Activated CD8-positive, alpha-beta memory T cell treated with anti-CD3 and anti-CD28 coated beads, Interleukin-2, amount 10 ng/mL, durations not matched to agents 7 days and 5 days (primary cell): ENCODE measurements at regions not wholly inside any gene's neighbourhood (a gene's known extent, or its start where the extent isn't known, plus 50 kb on each side); places are given as distances from the start of the nearest gene placed in this dataset.

Source experiments
- ATAC-seq: fragments of 150-1000 bp; cut with Tn5 transposase; one replicate; pipeline ENCODE4 v1.10.0; 2021; ENCODE audit warnings: moderate library complexity
- CTCF ChIA-PET: fragments of 350-600 bp; sonication (Branson Sonifier 250); formaldehyde crosslinking; loops from one replicate; lab custom pipeline; 2021; ENCODE audit warnings: antibody characterized with exemption; lab: Charles Lee
- DNase-seq: peaks from one replicate; pipeline ENCODE4 v3.0.0-alpha.2; 2020
- H3K27ac Mint-ChIP-seq: one replicate; pipeline ENCODE4 v1.8.0; 2021; ENCODE audit warnings: mild to moderate bottlenecking, mixed read lengths
- H3K27me3 Mint-ChIP-seq: one replicate; pipeline ENCODE4 v1.8.0; 2021; ENCODE audit warnings: mixed read lengths
- H3K36me3 Mint-ChIP-seq: one replicate; pipeline ENCODE4 v1.8.0; 2021; ENCODE audit warnings: mild to moderate bottlenecking, mixed read lengths
- H3K4me1 Mint-ChIP-seq: one replicate; pipeline ENCODE4 v1.8.0; 2021; ENCODE audit warnings: mixed read lengths
- H3K4me3 Mint-ChIP-seq: one replicate; pipeline ENCODE4 v1.8.0; 2021; ENCODE audit warnings: mild to moderate bottlenecking, moderate library complexity, mixed read lengths
- H3K9me3 Mint-ChIP-seq: one replicate; pipeline ENCODE4 v1.8.0; 2022; ENCODE audit warnings: low read depth, mixed read lengths

- no peaks in the 10 kb centered on the region for H3K4me1 Mint-ChIP-seq
- no peaks in the 10 kb centered on the region for H3K27me3 Mint-ChIP-seq
- H3K9me3 Mint-ChIP-seq = peaks cover 2% of the 10 kb centered on the region
- CTCF ChIA-PET = no interaction called here
- no peak overlapping the region for H3K27ac Mint-ChIP-seq
- H3K4me3 Mint-ChIP-seq = no peak overlapping the region
- DNase-seq (no peak), ATAC-seq (no peak)
- no peaks in the 10 kb centered on the region for H3K36me3 Mint-ChIP-seq
These were observed 81.3 kb upstream of the NAALADL2 start for GRCh38 chr3:174777813-174778212.

- H3K4me3 Mint-ChIP-seq = no peak overlapping the region
- ATAC-seq (no peak), DNase-seq (no peak)
- H3K27ac Mint-ChIP-seq = no peak overlapping the region
- CTCF ChIA-PET = no interaction called here
- no peaks in the 10 kb centered on the region for H3K27me3 Mint-ChIP-seq
- no peaks in the 10 kb centered on the region for H3K4me1 Mint-ChIP-seq
- peaks cover 6% of the 10 kb centered on the region for H3K9me3 Mint-ChIP-seq
- H3K36me3 Mint-ChIP-seq = no peaks in the 10 kb centered on the region
These were observed 75.6 kb upstream of the NAALADL2 start for GRCh38 chr3:174783502-174783901.

GRCh38 chr3:174784206-174784934 lies 74.8 kb upstream of the NAALADL2 start:
- ATAC-seq (no peak), DNase-seq (no peak)
- no peak overlapping the region for H3K27ac Mint-ChIP-seq
- H3K4me1 Mint-ChIP-seq = no peaks in the 10 kb centered on the region
- H3K4me3 Mint-ChIP-seq = no peak overlapping the region
- CTCF ChIA-PET = no interaction called here
- H3K36me3 Mint-ChIP-seq = no peaks in the 10 kb centered on the region
- peaks cover 6% of the 10 kb centered on the region for H3K9me3 Mint-ChIP-seq
- no peaks in the 10 kb centered on the region for H3K27me3 Mint-ChIP-seq

GRCh38 chr3:174786825-174787224 lies 72.3 kb upstream of the NAALADL2 start:
- no peak overlapping the region for H3K4me3 Mint-ChIP-seq
- DNase-seq = no peak
- no peaks in the 10 kb centered on the region for H3K36me3 Mint-ChIP-seq
- H3K9me3 Mint-ChIP-seq = peaks cover 6% of the 10 kb centered on the region
- no peak overlapping the region for H3K27ac Mint-ChIP-seq
- CTCF ChIA-PET = no interaction called here
- no peak for ATAC-seq
- no peaks in the 10 kb centered on the region for H3K27me3 Mint-ChIP-seq
- no peaks in the 10 kb centered on the region for H3K4me1 Mint-ChIP-seq

- Mint-ChIP-seq H3K36me3 (no peaks in the 10 kb centered on the region), H3K4me1 (no peaks in the 10 kb centered on the region), H3K9me3 (no peaks in the 10 kb centered on the region), H3K27me3 (no peaks in the 10 kb centered on the region), H3K4me3 (no peak overlapping the region), H3K27ac (no peak overlapping the region)
- ATAC-seq (no peak), DNase-seq (no peak)
- CTCF ChIA-PET = no interaction called here
These were observed 68.0 kb upstream of the NAALADL2 start for GRCh38 chr3:174791161-174791560.

GRCh38 chr3:174792864-174793263 lies 66.3 kb upstream of the NAALADL2 start:
- CTCF ChIA-PET = no interaction called here
- Mint-ChIP-seq H3K27ac (no peak overlapping the region), H3K4me3 (no peak overlapping the region), H3K36me3 (no peaks in the 10 kb centered on the region), H3K4me1 (no peaks in the 10 kb centered on the region), H3K27me3 (no peaks in the 10 kb centered on the region), H3K9me3 (no peaks in the 10 kb centered on the region)
- no peak for ATAC-seq
- no peak for DNase-seq
